ENCODE measurements at regions not wholly inside any gene's neighbourhood (a gene's known extent, or its start where the extent isn't known, plus 50 kb on each side); places are given as distances from the start of the nearest gene placed in this dataset.

DNA sequence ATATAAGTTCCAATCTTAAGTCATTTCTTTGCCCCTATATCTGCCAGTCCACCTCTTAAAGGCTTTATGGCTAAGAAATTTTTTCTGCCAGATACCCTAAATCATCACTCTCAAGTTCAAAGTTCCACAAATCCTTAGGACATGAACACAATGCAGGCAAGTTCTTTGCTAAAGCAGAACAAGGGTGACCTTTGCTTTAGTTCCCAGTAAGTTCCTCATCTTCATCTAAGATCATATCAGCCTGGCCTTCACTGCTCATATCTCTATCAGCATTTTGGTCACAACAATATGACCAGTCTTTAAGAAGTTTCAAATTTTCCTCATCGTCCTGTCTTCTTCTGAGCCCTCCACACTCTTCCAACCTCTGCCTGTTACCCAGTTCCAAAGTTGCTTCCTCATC, 402.2 kb upstream of the RUNX1 start:
- Mint-ChIP-seq H3K9me3 (ENCODE audit: low read depth) (peaks cover 4% of the 10 kb centered on the region), H3K4me1 (ENCODE audit: low read depth) (peaks cover 8% of the 10 kb centered on the region), H3K27me3 (ENCODE audit: low read depth) (no peaks in the 10 kb centered on the region), H3K27ac (ENCODE audit: unreplicated experiment) (no peak overlapping the region), H3K4me3 (ENCODE audit: unreplicated experiment) (no peak overlapping the region), H3K36me3 (ENCODE audit: low read depth) (peaks cover 2% of the 10 kb centered on the region)
- DNase-seq (ENCODE audit: low spot score) = no peak
- TF ChIP-seq, protein P1, sequence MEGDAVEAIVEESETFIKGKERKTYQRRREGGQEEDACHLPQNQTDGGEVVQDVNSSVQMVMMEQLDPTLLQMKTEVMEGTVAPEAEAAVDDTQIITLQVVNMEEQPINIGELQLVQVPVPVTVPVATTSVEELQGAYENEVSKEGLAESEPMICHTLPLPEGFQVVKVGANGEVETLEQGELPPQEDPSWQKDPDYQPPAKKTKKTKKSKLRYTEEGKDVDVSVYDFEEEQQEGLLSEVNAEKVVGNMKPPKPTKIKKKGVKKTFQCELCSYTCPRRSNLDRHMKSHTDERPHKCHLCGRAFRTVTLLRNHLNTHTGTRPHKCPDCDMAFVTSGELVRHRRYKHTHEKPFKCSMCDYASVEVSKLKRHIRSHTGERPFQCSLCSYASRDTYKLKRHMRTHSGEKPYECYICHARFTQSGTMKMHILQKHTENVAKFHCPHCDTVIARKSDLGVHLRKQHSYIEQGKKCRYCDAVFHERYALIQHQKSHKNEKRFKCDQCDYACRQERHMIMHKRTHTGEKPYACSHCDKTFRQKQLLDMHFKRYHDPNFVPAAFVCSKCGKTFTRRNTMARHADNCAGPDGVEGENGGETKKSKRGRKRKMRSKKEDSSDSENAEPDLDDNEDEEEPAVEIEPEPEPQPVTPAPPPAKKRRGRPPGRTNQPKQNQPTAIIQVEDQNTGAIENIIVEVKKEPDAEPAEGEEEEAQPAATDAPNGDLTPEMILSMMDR (IDR thresholded peaks at IDR 0.05) = no peak

DNA sequence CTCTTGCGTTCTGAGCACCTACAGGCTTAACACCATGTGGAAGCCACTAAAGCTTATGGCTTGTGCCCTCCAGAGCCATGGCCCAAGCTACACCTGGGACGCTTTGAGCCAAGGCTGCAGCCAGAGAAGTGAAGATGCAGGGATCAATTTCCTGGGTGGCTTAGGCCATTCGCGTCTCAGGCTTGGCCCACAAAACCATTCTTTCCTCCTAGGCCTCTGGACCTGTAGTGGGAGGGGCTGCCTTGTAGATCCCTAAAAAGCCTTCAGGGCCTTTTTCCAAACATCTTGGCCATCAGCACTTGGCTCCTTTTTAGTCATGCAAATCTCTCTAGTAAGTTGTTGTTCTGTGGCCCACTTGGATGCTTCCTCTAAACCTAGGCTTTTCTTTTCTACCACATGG, 401.7 kb upstream of the RUNX1 start:
- H3K27me3 Mint-ChIP-seq (ENCODE audit: low read depth) = no peaks in the 10 kb centered on the region
- DNase-seq (ENCODE audit: low spot score) = no peak
- TF ChIP-seq, protein P1 (IDR thresholded peaks at IDR 0.05) = no peak
- H3K36me3 Mint-ChIP-seq (ENCODE audit: low read depth) = peaks cover 2% of the 10 kb centered on the region
- no peak overlapping the region for H3K4me3 Mint-ChIP-seq (ENCODE audit: unreplicated experiment)
- peaks cover 8% of the 10 kb centered on the region for H3K4me1 Mint-ChIP-seq (ENCODE audit: low read depth)
- H3K27ac Mint-ChIP-seq (ENCODE audit: unreplicated experiment) = no peak overlapping the region
- peaks cover 4% of the 10 kb centered on the region for H3K9me3 Mint-ChIP-seq (ENCODE audit: low read depth)

DNA sequence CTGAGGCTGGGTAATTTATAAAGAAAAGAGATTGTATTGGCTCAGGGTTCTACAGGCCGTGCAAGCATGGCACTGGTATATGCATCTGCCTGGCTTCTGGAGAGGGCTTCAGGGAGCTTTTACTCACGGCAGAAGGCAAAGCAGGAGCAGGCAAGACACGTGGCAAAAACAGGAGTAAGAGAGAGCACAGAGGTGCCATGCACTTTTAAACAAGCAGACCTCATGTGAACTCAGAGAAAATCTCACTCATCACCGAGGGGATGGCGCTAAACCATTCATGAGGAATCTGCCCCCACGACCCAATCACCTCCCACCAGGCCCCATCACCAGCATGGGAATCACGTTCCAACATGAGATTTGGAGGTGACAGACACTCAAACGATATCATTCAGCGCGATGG, 400.7 kb upstream of the RUNX1 start:
- Mint-ChIP-seq H3K9me3 (ENCODE audit: low read depth) (peaks cover 4% of the 10 kb centered on the region), H3K36me3 (ENCODE audit: low read depth) (peaks cover 2% of the 10 kb centered on the region), H3K4me1 (ENCODE audit: low read depth) (peaks cover 8% of the 10 kb centered on the region), H3K27ac (ENCODE audit: unreplicated experiment) (no peak overlapping the region), H3K4me3 (ENCODE audit: unreplicated experiment) (no peak overlapping the region), H3K27me3 (ENCODE audit: low read depth) (no peaks in the 10 kb centered on the region)
- TF ChIP-seq, protein P1 (IDR thresholded peaks at IDR 0.05) = no peak
- no peak for DNase-seq (ENCODE audit: low spot score)

DNA sequence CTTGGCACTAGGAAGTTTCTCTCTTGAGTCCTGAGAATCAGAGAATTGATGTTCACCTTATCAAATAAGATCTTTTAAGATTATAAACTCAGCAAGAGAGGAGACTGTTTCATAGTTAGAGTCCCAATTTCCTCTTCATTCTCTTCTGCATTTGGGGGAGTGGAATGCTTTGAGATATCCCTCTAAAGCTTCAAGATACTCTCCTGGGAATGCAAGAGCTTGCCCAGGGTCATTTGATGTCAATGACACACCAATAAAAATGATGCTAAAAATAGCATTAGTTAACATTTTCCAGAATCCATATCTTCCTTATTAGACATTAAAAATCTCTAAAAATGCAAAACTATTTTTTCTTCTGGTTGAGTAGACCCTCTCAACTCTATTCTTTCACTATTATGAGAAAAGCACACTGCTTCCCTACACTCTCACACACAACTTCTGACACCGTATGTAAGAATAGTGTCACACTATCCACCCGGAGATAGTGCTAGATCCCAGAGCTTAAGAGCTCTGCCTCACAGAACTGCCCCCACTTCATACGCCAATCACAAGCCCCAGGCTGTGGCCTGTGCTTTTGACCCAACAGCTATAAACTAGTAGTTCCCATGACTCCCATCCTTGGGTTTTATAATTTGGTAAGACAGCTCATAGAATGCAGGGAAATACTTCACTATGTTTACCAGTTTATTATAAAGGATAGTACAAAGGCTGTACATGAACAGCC, 399.9 kb upstream of the RUNX1 start:
- TF ChIP-seq, protein P1 (IDR thresholded peaks at IDR 0.05) = no peak
- H3K4me1 Mint-ChIP-seq (ENCODE audit: low read depth) = peaks cover 8% of the 10 kb centered on the region
- H3K4me3 Mint-ChIP-seq (ENCODE audit: unreplicated experiment) = no peak overlapping the region
- H3K27ac Mint-ChIP-seq (ENCODE audit: unreplicated experiment) = no peak overlapping the region
- no peak for DNase-seq (ENCODE audit: low spot score)
- H3K9me3 Mint-ChIP-seq (ENCODE audit: low read depth) = peaks cover 4% of the 10 kb centered on the region
- H3K36me3 Mint-ChIP-seq (ENCODE audit: low read depth) = peaks cover 2% of the 10 kb centered on the region
- peaks cover under 1% of the 10 kb centered on the region for H3K27me3 Mint-ChIP-seq (ENCODE audit: low read depth)

DNA sequence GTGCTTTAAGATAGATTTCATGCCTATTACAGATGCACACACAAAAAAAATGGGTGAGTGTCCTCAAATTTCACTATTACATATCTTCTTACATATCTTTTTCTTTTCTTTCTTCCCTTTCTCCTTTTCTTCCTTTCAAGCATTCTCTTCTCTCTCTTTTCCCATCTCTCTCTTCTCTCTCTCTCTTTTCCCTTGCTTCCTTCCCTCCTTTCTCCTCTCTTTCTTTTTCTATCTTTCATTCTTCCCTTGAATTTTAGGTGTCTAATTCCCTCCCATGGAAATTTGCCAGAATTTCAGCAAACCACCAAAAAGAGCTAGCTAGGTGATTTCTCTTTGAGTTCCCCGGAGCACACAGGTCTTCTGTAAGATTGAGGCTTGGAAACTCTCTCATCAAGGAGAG, 395.3 kb upstream of the RUNX1 start:
- H3K27ac Mint-ChIP-seq (ENCODE audit: unreplicated experiment) = no peak overlapping the region
- H3K36me3 Mint-ChIP-seq (ENCODE audit: low read depth) = no peaks in the 10 kb centered on the region
- no peak overlapping the region for H3K4me3 Mint-ChIP-seq (ENCODE audit: unreplicated experiment)
- H3K27me3 Mint-ChIP-seq (ENCODE audit: low read depth) = peaks cover 2% of the 10 kb centered on the region
- no peaks in the 10 kb centered on the region for H3K9me3 Mint-ChIP-seq (ENCODE audit: low read depth)
- H3K4me1 Mint-ChIP-seq (ENCODE audit: low read depth) = peaks cover 8% of the 10 kb centered on the region
- TF ChIP-seq, protein P1 (IDR thresholded peaks at IDR 0.05) = no peak
- DNase-seq (ENCODE audit: low spot score) = no peak
